Right cardiac atrium (tissue), 5 donors: ENCODE measurements at regions not wholly inside any gene's neighbourhood (a gene's known extent, or its start where the extent isn't known, plus 50 kb on each side); places are given as distances from the start of the nearest gene placed in this dataset.
"Not testable (repeated sequence)": the region's sequence is repeated elsewhere in the genome, so short reads cannot be mapped to it uniquely, and the experiment has no call there.

Experiments used
- ATAC-seq, 2 donors: fragments of 200-7000 bp; cut with Tn5 transposase; one replicate each; pipeline versions ENCODE4 v1.8.0 to v1.9.1; 2020; ENCODE audit warnings: moderate library complexity in 2 of 2, mild to moderate bottlenecking in 1 of 2
- DNase-seq, 3 donors: peaks; one replicate each; pipeline ENCODE4 v3.0.0-alpha.2; 2020
- H3K27ac ChIP-seq: one replicate; pipeline ENCODE4 v1.5.1; 2013; ENCODE audit warnings: mild to moderate bottlenecking, low read length, control low read depth, moderate library complexity
- H3K27me3 ChIP-seq: one replicate; pipeline ENCODE4 v1.6.1; 2013; ENCODE audit not compliant: control insufficient read depth, insufficient read depth
- H3K4me1 ChIP-seq: one replicate; pipeline ENCODE4 v1.6.1; 2013; ENCODE audit warnings: low read length; ENCODE audit not compliant: control insufficient read depth, insufficient read depth
- H3K4me3 ChIP-seq: one replicate; pipeline ENCODE4 v1.5.1; 2013; ENCODE audit warnings: low read length, control low read depth
- H3K9me3 ChIP-seq: one replicate; pipeline ENCODE4 v1.6.1; 2013; ENCODE audit warnings: low read length; ENCODE audit not compliant: control insufficient read depth
- WGBS: extraction: QIAGEN DNeasy Blood & Tissue Kit; methylation state at CpG from one replicate; pipeline ENCODE4 v1.1.7; 2013; 5-methylcytosine and 5-hydroxymethylcytosine counted together
- intact Hi-C, 4 donors: fragments of 100-400 bp; cut with DNase I; formaldehyde crosslinking; loops; one replicate each; pipeline versions ENCODE4 v1.11.0 to v1.14.0; 2022 to 2023
- donor health status: healthy with polysubstance abuse.
- donor health status: DM: no; HTN: yes; CAD: no.
- donor health status: DM: no; HTN: no; CAD: no.
- donor health status: DM: no; HTN: yes; CAD: no; lungs with severe emphysema.
- donor health status: DM: yes; HTN: yes; CAD: no.

DNA sequence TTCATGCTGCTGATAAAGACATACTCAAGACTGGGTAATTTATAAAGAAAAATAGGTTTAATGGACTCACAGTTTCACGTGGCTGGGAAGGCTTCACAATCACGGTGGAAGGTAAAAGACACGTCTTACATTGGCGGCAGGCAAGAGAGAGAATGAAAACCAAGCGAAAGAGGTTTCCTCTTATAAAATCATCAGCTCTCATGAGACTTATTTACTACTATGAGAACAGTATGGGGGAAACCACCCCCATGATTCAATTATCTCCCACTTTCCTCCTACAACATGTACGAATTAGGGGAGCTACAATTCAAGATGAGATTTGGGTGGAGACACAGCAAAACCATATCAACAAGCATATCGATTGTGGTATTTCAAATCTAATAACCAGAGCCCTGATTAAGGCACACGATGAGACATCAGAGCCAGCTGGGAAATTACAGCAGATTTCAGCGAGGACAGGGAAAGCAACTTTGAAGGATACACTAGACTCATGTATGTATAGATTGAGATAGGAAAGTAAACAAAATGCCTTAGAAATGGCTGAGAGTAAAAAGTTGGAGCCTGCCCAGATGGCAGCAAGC, 129.8 kb upstream of the GJE1 start:
- ATAC-seq = no peak
- H3K27ac ChIP-seq = no peak overlapping the region
- no peak for DNase-seq
- no peak overlapping the region for H3K4me3 ChIP-seq
- H3K27me3 ChIP-seq = no peaks in the 10 kb centered on the region
- H3K9me3 ChIP-seq = no peaks in the 10 kb centered on the region
- intact Hi-C loops = no loop called here
- H3K4me1 ChIP-seq = no peaks in the 10 kb centered on the region
- WGBS = 83% methylated on average over 9 of the region's 9 CpGs

DNA sequence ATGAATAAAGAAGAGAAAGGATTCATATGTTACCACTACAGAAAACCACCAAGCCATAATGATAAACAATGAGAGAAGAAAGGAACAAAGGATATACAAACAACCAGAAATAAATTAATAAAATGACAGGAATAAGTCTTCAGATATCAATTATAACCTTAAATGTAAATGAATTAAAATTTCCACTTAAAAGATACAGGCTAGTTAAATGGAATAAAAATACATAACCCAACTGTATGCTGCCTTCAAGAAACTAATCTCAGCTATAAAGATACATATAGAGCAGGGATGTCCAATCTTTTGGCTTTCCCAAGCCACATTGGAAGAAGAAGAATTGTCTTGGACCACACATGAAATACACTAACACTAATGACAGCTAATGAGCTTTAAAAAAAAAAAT, 135.9 kb upstream of the GJE1 start:
- H3K9me3 ChIP-seq = no peaks in the 10 kb centered on the region
- ATAC-seq = no peak
- H3K4me3 ChIP-seq = no peak overlapping the region
- H3K4me1 ChIP-seq = no peaks in the 10 kb centered on the region
- intact Hi-C loops = no loop called here
- no peak overlapping the region for H3K27ac ChIP-seq
- no peaks in the 10 kb centered on the region for H3K27me3 ChIP-seq
- DNase-seq = no peak

DNA sequence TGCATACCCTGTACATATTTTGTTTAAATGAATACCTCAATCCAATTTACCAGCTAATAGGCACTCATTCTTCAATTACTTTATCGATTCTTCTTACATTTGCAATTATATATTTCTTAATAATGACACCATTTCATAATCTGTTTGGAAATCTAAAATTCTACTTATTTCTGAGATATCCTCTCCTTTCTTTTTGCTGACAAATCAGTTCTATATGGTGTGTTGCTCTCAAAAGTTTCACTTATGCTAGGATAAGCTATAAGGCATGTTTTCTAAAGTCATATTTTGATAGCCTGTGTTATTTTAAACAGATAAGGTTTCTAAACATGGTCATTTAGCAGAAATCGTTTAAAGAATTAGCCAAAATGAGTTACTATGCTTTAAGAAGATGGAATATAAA, 140.6 kb upstream of the GJE1 start:
- no peaks in the 10 kb centered on the region for H3K4me1 ChIP-seq
- no peaks in the 10 kb centered on the region for H3K27me3 ChIP-seq
- H3K27ac ChIP-seq = no peak overlapping the region
- H3K9me3 ChIP-seq = no peaks in the 10 kb centered on the region
- no peak overlapping the region for H3K4me3 ChIP-seq
- ATAC-seq (no peak), DNase-seq (no peak)
- intact Hi-C loops = no loop called here
- 62% methylated on average over 2 of the region's 2 CpGs for WGBS

DNA sequence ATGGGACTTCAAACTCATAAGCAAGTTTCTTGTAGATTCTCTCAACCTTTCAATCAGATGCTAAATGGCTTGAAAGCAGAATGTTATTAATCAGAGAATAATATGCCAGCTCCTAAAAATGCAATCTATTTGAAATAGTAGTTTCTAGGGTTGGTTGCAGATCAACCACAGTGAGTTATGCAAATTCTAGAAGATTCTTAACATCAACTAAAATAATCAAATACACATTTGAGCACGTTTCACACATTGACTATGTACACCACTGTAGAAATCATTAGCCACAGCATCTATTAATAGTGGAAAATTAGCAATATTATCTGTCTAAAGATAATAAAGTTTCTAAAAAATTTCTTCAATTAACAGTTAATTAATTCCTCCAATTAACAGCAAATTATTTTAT, 141.9 kb upstream of the GJE1 start:
- ATAC-seq (no peak), DNase-seq (no peak)
- Histone ChIP-seq H3K9me3 (no peaks in the 10 kb centered on the region), H3K27me3 (no peaks in the 10 kb centered on the region), H3K4me3 (no peak overlapping the region), H3K27ac (no peak overlapping the region), H3K4me1 (no peaks in the 10 kb centered on the region)
- intact Hi-C loops = no loop called here
- 49% methylated on average over 1 of the region's 1 CpG for WGBS

DNA sequence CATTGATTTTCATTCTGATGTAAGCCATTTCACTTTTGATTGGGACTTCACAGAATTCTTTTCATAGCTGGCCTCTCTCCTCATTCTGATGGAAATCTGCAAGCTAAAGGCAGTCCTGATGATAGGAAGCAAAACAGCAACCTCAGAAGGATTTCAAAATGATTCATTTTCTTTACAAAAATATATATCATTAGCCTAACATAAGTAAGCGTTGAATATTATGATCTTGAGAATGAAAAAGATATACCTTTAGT, 143.1 kb upstream of the GJE1 start:
- Histone ChIP-seq H3K27me3 (no peaks in the 10 kb centered on the region), H3K9me3 (no peaks in the 10 kb centered on the region), H3K4me3 (no peak overlapping the region), H3K27ac (no peak overlapping the region), H3K4me1 (no peaks in the 10 kb centered on the region)
- WGBS = 79% methylated on average over 1 of the region's 1 CpG
- no peak for ATAC-seq
- intact Hi-C loops = no loop called here
- no peak for DNase-seq

DNA sequence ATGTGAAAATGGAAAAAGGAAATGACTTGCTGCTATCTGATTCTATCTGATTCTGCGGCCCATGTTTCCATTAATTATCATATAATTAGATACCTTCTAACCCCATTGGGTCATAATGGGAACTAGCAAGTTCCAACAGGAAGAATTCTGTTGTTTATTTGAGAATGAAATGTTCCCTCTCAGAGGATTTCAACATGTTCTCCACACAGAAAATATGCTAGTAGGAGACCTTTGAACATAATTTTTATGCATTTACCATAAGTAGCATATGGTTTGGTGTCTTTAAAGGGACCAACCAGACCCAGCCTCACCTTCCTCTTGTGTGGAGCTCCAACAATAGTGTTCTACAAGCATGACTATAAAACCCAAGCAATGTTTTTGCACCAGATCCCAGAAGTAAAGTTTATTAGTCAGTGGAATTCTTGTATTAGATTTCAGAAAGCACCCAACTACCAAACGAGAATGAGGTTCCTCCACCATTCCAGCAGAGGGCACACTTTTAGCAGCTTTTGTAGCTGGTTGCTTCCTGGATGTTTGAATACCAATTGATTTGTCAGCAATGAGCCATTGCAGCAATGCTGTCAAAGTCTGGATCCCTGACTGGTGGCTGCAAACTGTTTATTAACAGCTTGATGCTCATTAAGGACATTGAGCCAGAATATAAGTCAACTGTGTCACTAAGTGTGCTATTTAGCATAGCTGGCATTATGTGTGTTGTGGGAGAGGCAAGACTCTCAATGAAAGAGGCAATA, 143.6 kb upstream of the GJE1 start:
- intact Hi-C loops = no loop called here
- DNase-seq (no peak), ATAC-seq (no peak)
- 38% methylated on average over 2 of the region's 2 CpGs for WGBS
- H3K4me1 ChIP-seq = no peaks in the 10 kb centered on the region
- H3K9me3 ChIP-seq = no peaks in the 10 kb centered on the region
- H3K4me3 ChIP-seq = no peak overlapping the region
- no peak overlapping the region for H3K27ac ChIP-seq
- H3K27me3 ChIP-seq = no peaks in the 10 kb centered on the region

DNA sequence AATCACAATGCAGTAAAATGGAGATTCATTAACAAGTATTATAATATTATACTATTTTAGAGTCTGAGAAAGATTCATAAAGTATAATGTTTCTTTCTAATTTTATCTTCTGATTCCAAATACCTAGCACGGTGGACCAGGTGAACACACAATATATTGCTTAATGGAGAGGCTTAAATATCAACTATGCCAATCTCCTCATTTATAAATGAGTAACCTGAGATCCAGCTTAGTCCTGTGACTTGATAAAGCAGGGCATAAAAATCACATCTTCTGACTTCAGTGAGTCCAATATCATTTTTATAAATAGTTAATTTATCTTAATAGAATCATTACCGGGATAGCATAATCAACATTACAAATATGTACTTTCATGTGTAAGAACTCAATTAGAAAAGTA, 144.4 kb upstream of the GJE1 start:
- no peak overlapping the region for H3K4me3 ChIP-seq
- no peaks in the 10 kb centered on the region for H3K4me1 ChIP-seq
- no peaks in the 10 kb centered on the region for H3K9me3 ChIP-seq
- intact Hi-C loops = no loop called here
- H3K27ac ChIP-seq = no peak overlapping the region
- WGBS = 87% methylated on average over 2 of the region's 2 CpGs
- DNase-seq (no peak), ATAC-seq (no peak)
- H3K27me3 ChIP-seq = no peaks in the 10 kb centered on the region

DNA sequence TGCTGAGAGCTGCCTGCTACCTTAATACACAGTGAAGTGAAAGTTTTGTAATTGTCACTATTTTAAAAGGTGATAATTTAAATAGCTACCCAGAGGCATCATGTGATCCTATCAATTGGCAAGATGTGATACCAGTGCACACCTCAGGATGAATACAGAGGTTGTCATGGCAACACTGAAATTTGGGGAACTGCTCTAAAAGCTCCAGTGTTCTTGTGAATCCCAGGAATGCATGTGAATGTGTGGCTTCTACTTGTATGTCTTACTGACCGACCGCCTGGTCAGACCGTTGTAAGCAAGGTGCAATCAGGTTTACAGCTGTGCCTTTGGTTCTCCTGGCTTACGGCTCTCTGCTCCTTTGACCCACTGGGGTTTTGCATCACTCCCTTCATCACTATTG, 146.3 kb upstream of the GJE1 start:
- DNase-seq = no peak
- no peak for ATAC-seq
- Histone ChIP-seq H3K27me3 (no peaks in the 10 kb centered on the region), H3K4me3 (no peak overlapping the region), H3K27ac (no peak overlapping the region), H3K9me3 (no peaks in the 10 kb centered on the region), H3K4me1 (no peaks in the 10 kb centered on the region)
- WGBS = 85% methylated on average over 4 of the region's 4 CpGs
- intact Hi-C loops = no loop called here

DNA sequence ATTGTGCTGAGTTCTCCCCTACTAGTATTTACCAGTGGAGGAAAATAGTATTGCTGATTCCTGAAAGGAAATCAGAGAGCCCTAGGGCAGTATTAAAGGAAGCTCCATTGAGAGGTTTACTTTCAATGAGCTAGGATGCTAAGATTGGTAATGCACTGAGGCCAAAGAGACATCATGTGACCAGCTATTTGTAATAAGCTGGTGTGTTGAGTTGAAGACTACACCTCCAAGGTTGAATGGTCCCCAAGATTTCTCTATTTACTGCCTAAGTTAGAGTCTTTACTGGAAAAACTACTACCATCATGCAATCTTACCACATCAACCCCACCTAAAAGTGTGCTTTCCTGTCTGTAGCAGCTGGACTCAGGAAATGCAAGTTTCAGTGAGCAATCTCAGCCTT, 151.5 kb upstream of the GJE1 start:
- H3K27me3 ChIP-seq = no peaks in the 10 kb centered on the region
- no peak overlapping the region for H3K4me3 ChIP-seq
- H3K27ac ChIP-seq = no peak overlapping the region
- no peaks in the 10 kb centered on the region for H3K4me1 ChIP-seq
- ATAC-seq (no peak), DNase-seq (no peak)
- intact Hi-C loops = no loop called here
- no peaks in the 10 kb centered on the region for H3K9me3 ChIP-seq

DNA sequence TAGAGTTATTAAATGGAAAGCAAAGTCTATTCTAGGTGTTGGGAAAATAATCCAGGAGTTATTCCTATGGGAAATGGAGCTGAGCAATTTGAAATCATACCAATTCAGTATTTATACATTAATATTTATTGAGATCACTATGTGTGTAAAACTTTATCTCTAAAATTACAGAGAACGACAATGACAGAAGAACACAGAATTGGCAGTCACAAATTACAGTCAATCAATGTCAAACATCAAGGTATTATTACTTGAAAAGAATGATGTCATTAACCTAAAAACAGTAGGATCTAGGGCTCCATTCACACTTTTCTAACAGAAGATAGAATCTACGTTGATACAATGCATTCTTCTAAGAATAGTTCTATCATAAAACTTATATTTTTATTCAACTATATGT, 154.9 kb upstream of the GJE1 start:
- H3K27me3 ChIP-seq = no peaks in the 10 kb centered on the region
- no peaks in the 10 kb centered on the region for H3K4me1 ChIP-seq
- H3K27ac ChIP-seq = no peak overlapping the region
- ATAC-seq (no peak), DNase-seq (no peak)
- no peaks in the 10 kb centered on the region for H3K9me3 ChIP-seq
- WGBS = 90% methylated on average over 2 of the region's 2 CpGs
- intact Hi-C loops = no loop called here
- H3K4me3 ChIP-seq = no peak overlapping the region

DNA sequence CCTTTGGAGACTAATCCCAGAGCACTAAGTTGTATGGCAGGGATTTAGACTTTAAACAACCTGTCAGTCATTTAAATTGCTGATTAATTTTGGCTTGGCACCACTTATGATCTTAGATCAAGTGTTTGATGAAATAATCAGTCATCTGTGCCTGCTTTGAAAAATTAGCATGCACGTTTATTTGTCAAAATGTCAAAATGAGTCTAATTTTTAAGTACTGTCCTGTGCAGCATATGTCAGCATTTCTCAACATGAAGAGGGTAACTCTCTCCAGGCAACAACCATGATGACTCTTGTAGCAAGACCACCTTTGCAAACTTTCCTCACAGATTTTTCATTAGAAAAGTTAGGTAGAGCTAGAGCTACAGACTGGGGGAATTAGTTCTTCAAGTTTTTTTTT, 155.7 kb upstream of the GJE1 start:
- no peak overlapping the region for H3K27ac ChIP-seq
- no peak overlapping the region for H3K4me3 ChIP-seq
- intact Hi-C loops = no loop called here
- WGBS = 74% methylated on average over 1 of the region's 1 CpG
- ATAC-seq (no peak), DNase-seq (no peak)
- no peaks in the 10 kb centered on the region for H3K4me1 ChIP-seq
- H3K9me3 ChIP-seq = no peaks in the 10 kb centered on the region
- H3K27me3 ChIP-seq = no peaks in the 10 kb centered on the region

DNA sequence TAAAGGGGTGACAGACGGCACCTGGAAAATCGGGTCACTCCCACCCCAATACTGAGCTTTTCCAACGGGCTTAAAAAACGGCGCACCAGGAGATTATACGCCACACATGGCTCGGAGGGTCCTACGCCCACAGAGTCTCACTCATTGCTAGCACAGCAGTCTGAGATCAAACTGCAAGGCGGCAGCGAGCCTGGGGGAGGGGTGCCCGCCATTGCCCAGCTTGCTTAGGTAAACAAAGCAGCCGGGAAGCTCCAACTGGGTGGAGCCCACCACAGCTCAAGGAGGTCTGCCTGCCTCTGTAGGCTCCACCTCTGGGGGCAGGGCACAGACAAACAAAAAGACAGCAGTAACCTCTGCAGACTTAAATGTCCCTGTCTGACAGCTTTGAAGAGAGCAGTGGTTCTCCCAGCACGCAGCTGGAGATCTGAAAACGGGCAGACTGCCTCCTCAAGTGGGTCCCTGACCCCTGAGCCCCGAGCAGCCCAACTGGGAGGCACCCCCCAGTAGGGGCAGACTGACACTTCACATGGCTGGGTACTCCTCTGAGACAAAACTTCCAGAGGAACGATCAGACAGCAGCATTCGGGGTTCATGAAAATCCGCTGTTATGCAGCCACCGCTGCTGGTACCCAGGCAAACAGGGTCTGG, 162.8 kb upstream of the GJE1 start:
- ATAC-seq, H3K27ac ChIP-seq, H3K4me1 ChIP-seq, H3K27me3 ChIP-seq, H3K4me3 ChIP-seq, intact Hi-C loops, DNase-seq, H3K9me3 ChIP-seq: not testable (repeated sequence)
- WGBS = 86% methylated on average over 19 of the region's 19 CpGs
